ENCODE measurements at regions not wholly inside any gene's neighbourhood (a gene's known extent, or its start where the extent isn't known, plus 50 kb on each side); places are given as distances from the start of the nearest gene placed in this dataset.
"Not testable (repeated sequence)": the region's sequence is repeated elsewhere in the genome, so short reads cannot be mapped to it uniquely, and the experiment has no call there.

DNA sequence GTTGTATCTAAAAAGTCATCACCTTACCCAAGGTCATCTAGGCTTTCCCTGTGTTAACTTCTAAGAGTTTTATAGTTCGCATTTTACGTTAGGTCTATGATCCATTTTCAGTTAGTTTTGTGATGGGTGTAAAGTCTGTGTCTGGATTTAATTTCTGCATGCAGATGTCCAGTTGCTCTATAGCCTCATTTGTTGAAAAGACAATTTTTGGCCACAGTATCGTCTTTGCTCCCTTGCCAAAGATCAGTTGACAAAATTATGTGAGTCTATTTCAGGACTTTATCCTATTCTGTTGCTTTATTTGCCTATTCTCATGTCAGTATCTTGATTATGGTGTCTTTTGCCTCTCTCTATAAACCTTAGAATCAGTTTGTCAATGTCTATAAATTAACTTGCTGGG lies 85.1 kb downstream of the METRNL start:
- H3K27ac Mint-ChIP-seq (ENCODE audit: unreplicated experiment), result no peak overlapping the region
- H3K4me1 Mint-ChIP-seq (ENCODE audit: low read depth, unreplicated experiment), result no peaks in the 10 kb centered on the region
- ChIA-PET CTCF (no interaction called here), POLR2A (no interaction called here)
- no peak overlapping the region for H3K4me3 ChIP-seq (ENCODE audit: low read depth, low read length)
- H3K9me3 Mint-ChIP-seq (ENCODE audit: unreplicated experiment), result peaks cover 9% of the 10 kb centered on the region
- H3K4me1 ChIP-seq, result no peaks in the 10 kb centered on the region
- peaks cover 6% of the 10 kb centered on the region for H3K27me3 Mint-ChIP-seq (ENCODE audit: insufficient read depth, unreplicated experiment)
- no peaks in the 10 kb centered on the region for H3K36me3 ChIP-seq (ENCODE audit: control insufficient read depth, insufficient read depth, low read length)
- no peaks in the 10 kb centered on the region for H3K9me3 ChIP-seq
- intact Hi-C loops (cut with micrococcal nuclease; ENCODE audit: unreplicated experiment), result no loop called here
- no peaks in the 10 kb centered on the region for H3K27me3 ChIP-seq (replicated peaks; ENCODE audit: control insufficient read depth, insufficient read depth, low read length)
- BruUV-seq (replicated peaks), result no TSS peak
- no peaks in the 10 kb centered on the region for H3K36me3 Mint-ChIP-seq (ENCODE audit: insufficient read depth, unreplicated experiment)
- H3K4me3 Mint-ChIP-seq (ENCODE audit: unreplicated experiment), result no peak overlapping the region
- TF ChIP-seq, protein P1, sequence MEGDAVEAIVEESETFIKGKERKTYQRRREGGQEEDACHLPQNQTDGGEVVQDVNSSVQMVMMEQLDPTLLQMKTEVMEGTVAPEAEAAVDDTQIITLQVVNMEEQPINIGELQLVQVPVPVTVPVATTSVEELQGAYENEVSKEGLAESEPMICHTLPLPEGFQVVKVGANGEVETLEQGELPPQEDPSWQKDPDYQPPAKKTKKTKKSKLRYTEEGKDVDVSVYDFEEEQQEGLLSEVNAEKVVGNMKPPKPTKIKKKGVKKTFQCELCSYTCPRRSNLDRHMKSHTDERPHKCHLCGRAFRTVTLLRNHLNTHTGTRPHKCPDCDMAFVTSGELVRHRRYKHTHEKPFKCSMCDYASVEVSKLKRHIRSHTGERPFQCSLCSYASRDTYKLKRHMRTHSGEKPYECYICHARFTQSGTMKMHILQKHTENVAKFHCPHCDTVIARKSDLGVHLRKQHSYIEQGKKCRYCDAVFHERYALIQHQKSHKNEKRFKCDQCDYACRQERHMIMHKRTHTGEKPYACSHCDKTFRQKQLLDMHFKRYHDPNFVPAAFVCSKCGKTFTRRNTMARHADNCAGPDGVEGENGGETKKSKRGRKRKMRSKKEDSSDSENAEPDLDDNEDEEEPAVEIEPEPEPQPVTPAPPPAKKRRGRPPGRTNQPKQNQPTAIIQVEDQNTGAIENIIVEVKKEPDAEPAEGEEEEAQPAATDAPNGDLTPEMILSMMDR (IDR thresholded peaks at IDR 0.05; ENCODE audit: insufficient read depth in 1 of 2, low read depth in 1 of 2, low read length in 1 of 2, severe bottlenecking in 1 of 2, unreplicated experiment in 1 of 2), result no peak
- no peak for DNase-seq

DNA sequence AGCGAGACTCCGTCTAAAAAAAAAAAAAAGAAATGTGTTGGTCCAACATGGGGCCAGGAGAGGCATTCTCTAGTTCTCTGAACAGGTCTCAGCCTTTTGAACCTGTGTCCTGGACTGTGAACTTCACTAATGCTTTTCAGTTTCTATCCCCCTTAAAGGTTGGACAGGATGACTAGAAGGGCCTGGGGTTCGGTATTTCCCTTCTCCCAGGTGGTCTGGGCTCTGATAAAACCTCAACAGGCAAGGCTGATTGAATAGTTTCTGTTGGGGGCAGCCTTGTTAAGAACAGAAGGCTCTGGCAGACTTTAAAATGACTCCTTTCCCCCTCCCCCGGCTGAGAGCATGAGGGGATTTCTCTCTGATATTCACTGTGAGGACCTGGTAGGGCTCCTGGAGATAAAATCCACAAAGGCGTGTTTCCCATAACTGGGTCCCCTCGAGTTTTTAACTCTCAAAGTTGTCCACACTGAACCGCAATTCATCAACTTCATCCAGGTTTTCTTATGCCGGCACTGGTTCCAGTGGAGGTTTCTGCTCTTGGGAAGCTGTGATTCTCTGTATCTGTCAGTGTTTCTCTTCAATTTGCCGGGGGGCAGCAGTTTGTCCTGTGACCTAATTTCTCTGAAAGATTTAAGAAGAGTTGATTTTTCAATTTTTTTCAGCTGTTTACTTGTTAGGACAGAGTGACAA lies 91.3 kb downstream of the METRNL start:
- Mint-ChIP-seq H3K9me3 (ENCODE audit: unreplicated experiment) (peaks cover 9% of the 10 kb centered on the region), H3K36me3 (ENCODE audit: insufficient read depth, unreplicated experiment) (peaks cover 5% of the 10 kb centered on the region), H3K4me1 (ENCODE audit: low read depth, unreplicated experiment) (no peaks in the 10 kb centered on the region), H3K4me3 (ENCODE audit: unreplicated experiment) (no peak overlapping the region), H3K27ac (ENCODE audit: unreplicated experiment) (no peak overlapping the region), H3K27me3 (ENCODE audit: insufficient read depth, unreplicated experiment) (peaks cover 3% of the 10 kb centered on the region)
- intact Hi-C loops (cut with micrococcal nuclease; ENCODE audit: unreplicated experiment), result no loop called here
- Histone ChIP-seq H3K4me1 (peaks cover 20% of the 10 kb centered on the region), H3K4me3 (ENCODE audit: low read depth, low read length) (no peak overlapping the region), H3K27me3 (replicated peaks; ENCODE audit: control insufficient read depth, insufficient read depth, low read length) (no peaks in the 10 kb centered on the region), H3K9me3 (0 out of 2 replicates have a peak, but pooled peaks cover 3% of the 10 kb centered on the region), H3K36me3 (ENCODE audit: control insufficient read depth, insufficient read depth, low read length) (no peaks in the 10 kb centered on the region)
- CTCF ChIA-PET, result interaction anchor here (0.6 kb wide), 1 partner anchor 30 kb away, joined by 4 read pairs; no protein-coding TSS in a partner anchor
- TF ChIP-seq, protein P1 (IDR thresholded peaks at IDR 0.05; ENCODE audit: insufficient read depth in 1 of 2, low read depth in 1 of 2, low read length in 1 of 2, severe bottlenecking in 1 of 2, unreplicated experiment in 1 of 2), result no peak
- POLR2A ChIA-PET, result no interaction called here
- no peak for DNase-seq
- no TSS peak for BruUV-seq (replicated peaks)

DNA sequence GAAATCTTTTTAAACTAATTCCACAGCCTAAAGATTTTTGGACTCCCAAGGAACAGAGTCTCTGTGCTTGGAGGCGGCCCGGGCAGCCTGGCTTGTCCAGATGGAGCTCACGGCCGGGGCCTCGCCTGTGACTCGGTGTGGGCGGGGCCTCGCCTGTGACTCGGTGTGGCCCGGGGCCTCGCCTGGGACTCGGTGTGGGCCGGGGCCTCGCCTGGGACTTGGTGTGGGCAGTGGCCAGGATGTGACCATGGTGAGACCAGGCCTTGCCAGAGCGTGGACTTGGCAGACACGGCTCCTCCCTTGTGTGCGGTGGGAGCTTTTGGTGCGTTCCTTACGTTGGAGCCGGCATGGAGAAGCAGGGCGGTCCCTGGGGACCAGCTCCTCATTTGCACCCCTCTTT lies 92.3 kb downstream of the METRNL start:
- no peak overlapping the region for H3K4me3 Mint-ChIP-seq (ENCODE audit: unreplicated experiment)
- peak overlapping the region; percentile 61 for H3K27ac Mint-ChIP-seq (ENCODE audit: unreplicated experiment)
- ChIA-PET CTCF (interaction anchor here (0.6 kb wide), 1 partner anchor 31 kb away, joined by 4 read pairs; no protein-coding TSS in a partner anchor), POLR2A (no interaction called here)
- peaks cover 9% of the 10 kb centered on the region for H3K9me3 Mint-ChIP-seq (ENCODE audit: unreplicated experiment)
- no TSS peak for BruUV-seq (replicated peaks)
- DNase-seq, result no peak
- Histone ChIP-seq H3K4me3 (ENCODE audit: low read depth, low read length) (no peak overlapping the region), H3K4me1 (peaks cover 20% of the 10 kb centered on the region), H3K36me3 (ENCODE audit: control insufficient read depth, insufficient read depth, low read length) (no peaks in the 10 kb centered on the region), H3K9me3 (0 out of 2 replicates have a peak, but pooled peaks cover 3% of the 10 kb centered on the region), H3K27me3 (replicated peaks; ENCODE audit: control insufficient read depth, insufficient read depth, low read length) (no peaks in the 10 kb centered on the region)
- no peaks in the 10 kb centered on the region for H3K27me3 Mint-ChIP-seq (ENCODE audit: insufficient read depth, unreplicated experiment)
- intact Hi-C loops (cut with micrococcal nuclease; ENCODE audit: unreplicated experiment), result no loop called here
- no peaks in the 10 kb centered on the region for H3K4me1 Mint-ChIP-seq (ENCODE audit: low read depth, unreplicated experiment)
- peaks cover 5% of the 10 kb centered on the region for H3K36me3 Mint-ChIP-seq (ENCODE audit: insufficient read depth, unreplicated experiment)
- TF ChIP-seq, protein P1 (IDR thresholded peaks at IDR 0.05; ENCODE audit: insufficient read depth in 1 of 2, low read depth in 1 of 2, low read length in 1 of 2, severe bottlenecking in 1 of 2, unreplicated experiment in 1 of 2), result no peak

DNA sequence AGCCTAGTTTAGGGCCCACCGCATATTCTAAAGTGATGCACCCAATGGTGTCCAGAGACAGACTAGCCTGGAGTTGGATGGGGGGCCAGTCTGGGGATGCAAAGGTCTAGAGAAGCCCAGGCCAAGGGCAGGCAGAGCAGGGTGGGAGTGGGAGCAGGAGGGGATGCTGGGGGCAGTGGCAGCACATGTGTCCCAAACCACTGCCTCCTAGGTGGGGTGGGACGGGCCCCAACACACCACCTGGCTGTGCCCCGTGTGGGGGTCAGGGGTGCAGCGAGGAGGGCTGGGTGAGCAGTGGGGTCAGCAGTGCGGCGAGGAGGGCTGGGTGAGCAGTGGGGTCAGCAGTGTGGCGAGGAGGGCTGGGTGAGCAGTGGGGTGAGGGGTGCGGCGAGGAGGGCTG lies 92.7 kb downstream of the METRNL start:
- peak overlapping the region; percentile 61 for H3K27ac Mint-ChIP-seq (ENCODE audit: unreplicated experiment)
- POLR2A ChIA-PET; H3K27me3 Mint-ChIP-seq (ENCODE audit: insufficient read depth, unreplicated experiment); DNase-seq; CTCF ChIA-PET; H3K4me3 ChIP-seq (ENCODE audit: low read depth, low read length); H3K36me3 Mint-ChIP-seq (ENCODE audit: insufficient read depth, unreplicated experiment); intact Hi-C loops (cut with micrococcal nuclease; ENCODE audit: unreplicated experiment); H3K27me3 ChIP-seq (replicated peaks; ENCODE audit: control insufficient read depth, insufficient read depth, low read length); H3K9me3 Mint-ChIP-seq (ENCODE audit: unreplicated experiment); H3K4me3 Mint-ChIP-seq (ENCODE audit: unreplicated experiment); H3K36me3 ChIP-seq (ENCODE audit: control insufficient read depth, insufficient read depth, low read length); H3K9me3 ChIP-seq; BruUV-seq (replicated peaks); H3K4me1 Mint-ChIP-seq (ENCODE audit: low read depth, unreplicated experiment): not testable (repeated sequence)
- H3K4me1 ChIP-seq, result peaks cover 20% of the 10 kb centered on the region

DNA sequence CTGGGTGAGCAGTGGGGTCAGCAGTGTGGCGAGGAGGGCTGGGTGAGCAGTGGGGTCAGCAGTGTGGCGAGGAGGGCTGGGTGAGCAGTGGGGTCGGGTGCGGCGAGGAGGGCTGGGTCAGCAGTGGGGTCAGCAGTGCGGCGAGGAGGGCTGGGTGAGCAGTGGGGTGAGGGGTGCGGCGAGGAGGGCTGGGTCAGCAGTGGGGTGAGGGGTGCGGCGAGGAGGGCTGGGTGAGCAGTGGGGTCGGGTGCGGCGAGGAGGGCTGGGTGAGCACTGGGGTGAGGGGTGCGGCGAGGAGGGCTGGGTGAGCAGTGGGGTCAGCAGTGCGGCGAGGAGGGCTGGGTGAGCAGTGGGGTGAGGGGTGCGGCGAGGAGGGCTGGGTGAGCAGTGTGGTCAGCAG lies 93.2 kb downstream of the METRNL start:
- H3K4me3 Mint-ChIP-seq (ENCODE audit: unreplicated experiment), result not testable (repeated sequence)

More for the DNA sequence above, 93.2 kb downstream of the METRNL start:
- H3K36me3 ChIP-seq (ENCODE audit: control insufficient read depth, insufficient read depth, low read length); H3K4me3 ChIP-seq (ENCODE audit: low read depth, low read length); H3K27ac Mint-ChIP-seq (ENCODE audit: unreplicated experiment); POLR2A ChIA-PET; intact Hi-C loops (cut with micrococcal nuclease; ENCODE audit: unreplicated experiment); H3K4me1 Mint-ChIP-seq (ENCODE audit: low read depth, unreplicated experiment); H3K9me3 Mint-ChIP-seq (ENCODE audit: unreplicated experiment); H3K9me3 ChIP-seq; CTCF ChIA-PET; DNase-seq; H3K36me3 Mint-ChIP-seq (ENCODE audit: insufficient read depth, unreplicated experiment); BruUV-seq (replicated peaks); H3K27me3 Mint-ChIP-seq (ENCODE audit: insufficient read depth, unreplicated experiment); H3K27me3 ChIP-seq (replicated peaks; ENCODE audit: control insufficient read depth, insufficient read depth, low read length): not testable (repeated sequence)
- H3K4me1 ChIP-seq, result peaks cover 20% of the 10 kb centered on the region

Data from Caco-2 (cell line).